HAP-1 (cell line): ENCODE measurements at regions not wholly inside any gene's neighbourhood (a gene's known extent, or its start where the extent isn't known, plus 50 kb on each side); places are given as distances from the start of the nearest gene placed in this dataset.

Experiments used
- DNase-seq, 2 experiments: peaks; one replicate each; pipeline ENCODE4 v3.0.0-alpha.2; 2016 to 2020; ENCODE audit warnings: low spot score in 2 of 2
- H3K27me3 ChIP-seq: fragments of 250-450 bp; sonication (Bioruptor Pico); 2 replicates; pipeline ENCODE4 v1.5.1; 2020; ENCODE audit warnings: low read depth, mild to moderate bottlenecking, moderate library complexity
- H3K36me3 ChIP-seq: fragments of 250-450 bp; sonication (Bioruptor Pico); replicated peaks from 2 replicates; pipeline ENCODE4 v1.5.1; 2020; ENCODE audit warnings: mild to moderate bottlenecking
- H3K4me1 ChIP-seq: fragments of 250-450 bp; sonication (Bioruptor Pico); 2 replicates; pipeline ENCODE4 v1.5.1; 2020; ENCODE audit warnings: mild to moderate bottlenecking
- H3K4me3 ChIP-seq: fragments of 250-450 bp; sonication (Bioruptor Pico); 2 replicates; pipeline ENCODE4 v1.5.1; 2020; ENCODE audit warnings: mild to moderate bottlenecking, moderate library complexity
- H3K9me3 ChIP-seq: fragments of 250-450 bp; sonication (Bioruptor Pico); 2 replicates; pipeline ENCODE4 v1.5.1; 2020; ENCODE audit warnings: mild to moderate bottlenecking, moderate library complexity
- in situ Hi-C: fragments of 300-500 bp; cut with MboI; formaldehyde crosslinking; loops from 3 replicates; pipeline ENCODE4 v1.14.3; 2020; ENCODE audit warnings: low sequenced_read_pairs, inconsistent platforms, mixed read lengths

GRCh38 chr4:66602622-66603021 lies 932.3 kb upstream of the EPHA5 start:
- in situ Hi-C loops, result no loop called here
- no peaks in the 10 kb centered on the region for H3K36me3 ChIP-seq

GRCh38 chr4:66591968-66592367 lies 921.7 kb upstream of the EPHA5 start:
- no peak for DNase-seq
- Histone ChIP-seq H3K4me1 (no peaks in the 10 kb centered on the region), H3K27me3 (no peaks in the 10 kb centered on the region), H3K9me3 (no peaks in the 10 kb centered on the region), H3K36me3 (no peaks in the 10 kb centered on the region), H3K4me3 (no peak overlapping the region)
- in situ Hi-C loops, result no loop called here

More at GRCh38 chr4:66602622-66603021, 932.3 kb upstream of the EPHA5 start:
- DNase-seq, result no peak
- H3K27me3 ChIP-seq, result no peaks in the 10 kb centered on the region
- H3K9me3 ChIP-seq, result no peaks in the 10 kb centered on the region
- H3K4me1 ChIP-seq, result peaks cover 8% of the 10 kb centered on the region
- no peak overlapping the region for H3K4me3 ChIP-seq

- no peak for DNase-seq
- Histone ChIP-seq H3K36me3 (no peaks in the 10 kb centered on the region), H3K9me3 (no peaks in the 10 kb centered on the region), H3K4me1 (no peaks in the 10 kb centered on the region), H3K4me3 (no peak overlapping the region), H3K27me3 (no peaks in the 10 kb centered on the region)
- in situ Hi-C loops, result no loop called here
Observed at GRCh38 chr4:66590488-66591215, 920.4 kb upstream of the EPHA5 start.

GRCh38 chr4:66589183-66589582 lies 918.9 kb upstream of the EPHA5 start:
- Histone ChIP-seq H3K4me3 (no peak overlapping the region), H3K4me1 (no peaks in the 10 kb centered on the region), H3K27me3 (no peaks in the 10 kb centered on the region), H3K9me3 (no peaks in the 10 kb centered on the region), H3K36me3 (no peaks in the 10 kb centered on the region)
- DNase-seq, result no peak
- in situ Hi-C loops, result no loop called here

GRCh38 chr4:66585767-66586166 lies 915.5 kb upstream of the EPHA5 start:
- Histone ChIP-seq H3K4me1 (no peaks in the 10 kb centered on the region), H3K27me3 (no peaks in the 10 kb centered on the region), H3K36me3 (no peaks in the 10 kb centered on the region), H3K9me3 (no peaks in the 10 kb centered on the region), H3K4me3 (no peak overlapping the region)
- DNase-seq, result no peak
- in situ Hi-C loops, result no loop called here

- H3K27me3 ChIP-seq, result no peaks in the 10 kb centered on the region
- DNase-seq, result peak in 1 of 2 experiments; percentile 22
- no peaks in the 10 kb centered on the region for H3K9me3 ChIP-seq
- no peaks in the 10 kb centered on the region for H3K36me3 ChIP-seq
- H3K4me3 ChIP-seq, result no peak overlapping the region
- H3K4me1 ChIP-seq, result no peaks in the 10 kb centered on the region
- in situ Hi-C loops, result no loop called here
Observed at GRCh38 chr4:66577922-66578321, 907.6 kb upstream of the EPHA5 start.

GRCh38 chr4:66575008-66575696 lies 904.9 kb upstream of the EPHA5 start:
- DNase-seq, result no peak
- Histone ChIP-seq H3K9me3 (no peaks in the 10 kb centered on the region), H3K27me3 (no peaks in the 10 kb centered on the region), H3K36me3 (no peaks in the 10 kb centered on the region), H3K4me3 (no peak overlapping the region), H3K4me1 (no peaks in the 10 kb centered on the region)
- in situ Hi-C loops, result no loop called here

GRCh38 chr4:66574145-66574978 lies 904.1 kb upstream of the EPHA5 start:
- no peaks in the 10 kb centered on the region for H3K4me1 ChIP-seq
- DNase-seq, result no peak
- H3K27me3 ChIP-seq, result no peaks in the 10 kb centered on the region
- in situ Hi-C loops, result no loop called here
- H3K36me3 ChIP-seq, result no peaks in the 10 kb centered on the region
- no peak overlapping the region for H3K4me3 ChIP-seq
- no peaks in the 10 kb centered on the region for H3K9me3 ChIP-seq

- no peaks in the 10 kb centered on the region for H3K27me3 ChIP-seq
- in situ Hi-C loops, result no loop called here
- DNase-seq, result no peak
- no peaks in the 10 kb centered on the region for H3K4me1 ChIP-seq
- no peak overlapping the region for H3K4me3 ChIP-seq
- H3K36me3 ChIP-seq, result no peaks in the 10 kb centered on the region
- H3K9me3 ChIP-seq, result no peaks in the 10 kb centered on the region
Observed at GRCh38 chr4:66572949-66573348, 902.7 kb upstream of the EPHA5 start.

- Histone ChIP-seq H3K27me3 (no peaks in the 10 kb centered on the region), H3K36me3 (no peaks in the 10 kb centered on the region), H3K9me3 (no peaks in the 10 kb centered on the region), H3K4me3 (no peak overlapping the region), H3K4me1 (peaks cover 4% of the 10 kb centered on the region; the same call in 1 of the 2 replicates)
- in situ Hi-C loops, result no loop called here
- DNase-seq, result no peak
Observed at GRCh38 chr4:66571145-66571695, 900.9 kb upstream of the EPHA5 start.

- H3K4me1 ChIP-seq, result peaks cover 4% of the 10 kb centered on the region; the same call in 1 of the 2 replicates
- DNase-seq, result no peak
- no peak overlapping the region for H3K4me3 ChIP-seq
- in situ Hi-C loops, result no loop called here
- no peaks in the 10 kb centered on the region for H3K27me3 ChIP-seq
- H3K36me3 ChIP-seq, result no peaks in the 10 kb centered on the region
- no peaks in the 10 kb centered on the region for H3K9me3 ChIP-seq
Observed at GRCh38 chr4:66569228-66569627, 898.9 kb upstream of the EPHA5 start.

GRCh38 chr4:66568431-66568830 lies 898.1 kb upstream of the EPHA5 start:
- H3K4me1 ChIP-seq, result peaks cover 4% of the 10 kb centered on the region; the same call in 1 of the 2 replicates
- H3K4me3 ChIP-seq, result no peak overlapping the region
- no peak for DNase-seq
- no peaks in the 10 kb centered on the region for H3K36me3 ChIP-seq
- no peaks in the 10 kb centered on the region for H3K27me3 ChIP-seq
- in situ Hi-C loops, result no loop called here
- H3K9me3 ChIP-seq, result no peaks in the 10 kb centered on the region

GRCh38 chr4:66568001-66568400 lies 897.7 kb upstream of the EPHA5 start:
- H3K4me1 ChIP-seq, result peaks cover 4% of the 10 kb centered on the region; the same call in 1 of the 2 replicates
- in situ Hi-C loops, result no loop called here
- no peak for DNase-seq

More at GRCh38 chr4:66568001-66568400, 897.7 kb upstream of the EPHA5 start:
- no peaks in the 10 kb centered on the region for H3K36me3 ChIP-seq
- H3K27me3 ChIP-seq, result no peaks in the 10 kb centered on the region
- H3K4me3 ChIP-seq, result no peak overlapping the region
- H3K9me3 ChIP-seq, result no peaks in the 10 kb centered on the region
